Tibial nerve (tissue), 4 donors: ENCODE measurements at regions not wholly inside any gene's neighbourhood (a gene's known extent, or its start where the extent isn't known, plus 50 kb on each side); places are given as distances from the start of the nearest gene placed in this dataset.

Source experiments
- DNase-seq, 2 donors: peaks; one replicate each; pipeline ENCODE4 v3.0.0-alpha.2; 2019; ENCODE audit warnings: low spot score in 2 of 2
- H3K27ac ChIP-seq, 4 donors: fragments of 200-600 bp; sonication (generic) in 3 of 4; one replicate each; pipeline ENCODE4 v1.5.1; 2017 to 2019; ENCODE audit warnings: mild to moderate bottlenecking in 1 of 4
- H3K27me3 ChIP-seq, 2 donors: fragments of 200-600 bp; sonication (generic) in 1 of 2; one replicate each; pipeline versions ENCODE4 v1.5.1 to v1.6.0; 2017 to 2019
- H3K36me3 ChIP-seq, 3 donors: fragments of 200-600 bp; sonication (generic); one replicate each; pipeline ENCODE4 v1.5.1; 2018 to 2019
- H3K4me1 ChIP-seq, 4 donors: fragments of 200-600 bp; sonication (generic) in 3 of 4; one replicate each; pipeline ENCODE4 v1.5.1; 2017 to 2019
- H3K4me3 ChIP-seq, 4 donors: fragments of 200-600 bp; sonication (generic) in 3 of 4; one replicate each; pipeline ENCODE4 v1.5.1; 2017 to 2019; ENCODE audit warnings: mild to moderate bottlenecking in 1 of 4, moderate library complexity in 1 of 4
- H3K9me3 ChIP-seq, 4 donors: fragments of 200-600 bp; sonication (generic) in 3 of 4; one replicate each; pipeline ENCODE4 v1.5.1; 2017 to 2019
- EP300 ChIP-seq, 2 donors: sonication (generic); formaldehyde crosslinking; IDR thresholded peaks; one replicate each; pipeline ENCODE4 v1.6.1; 2017; ENCODE audit warnings: antibody characterized with exemption in 2 of 2, mild to moderate bottlenecking in 1 of 2
- POLR2A ChIP-seq, 2 donors: fragments of 450-650 bp; IDR thresholded peaks; one replicate each; pipeline ENCODE4 v1.6.1; 2017; ENCODE audit warnings: antibody characterized with exemption in 2 of 2, mild to moderate bottlenecking in 2 of 2, moderate library complexity in 2 of 2
- WGBS, 2 donors: methylation state at CpG; one replicate each; pipeline ENCODE4 v1.1.5; 2018; 5-methylcytosine and 5-hydroxymethylcytosine counted together
- TF ChIP-seq, protein P1 (sequence below), 5 experiments: fragments of 200-600 bp in 3 of 5; fragments of 450-650 bp in 2 of 5; sonication (generic) in 3 of 5; IDR thresholded peaks; one replicate each; pipeline ENCODE4 v1.5.1; 2016 to 2019; ENCODE audit warnings: antibody characterized with exemption in 5 of 5, mild to moderate bottlenecking in 3 of 5, moderate library complexity in 2 of 5

- H3K4me3 ChIP-seq: no peak overlapping the region
- no peak for TF ChIP-seq POLR2A (IDR thresholded peaks at IDR 0.05)
- TF ChIP-seq, protein P1, sequence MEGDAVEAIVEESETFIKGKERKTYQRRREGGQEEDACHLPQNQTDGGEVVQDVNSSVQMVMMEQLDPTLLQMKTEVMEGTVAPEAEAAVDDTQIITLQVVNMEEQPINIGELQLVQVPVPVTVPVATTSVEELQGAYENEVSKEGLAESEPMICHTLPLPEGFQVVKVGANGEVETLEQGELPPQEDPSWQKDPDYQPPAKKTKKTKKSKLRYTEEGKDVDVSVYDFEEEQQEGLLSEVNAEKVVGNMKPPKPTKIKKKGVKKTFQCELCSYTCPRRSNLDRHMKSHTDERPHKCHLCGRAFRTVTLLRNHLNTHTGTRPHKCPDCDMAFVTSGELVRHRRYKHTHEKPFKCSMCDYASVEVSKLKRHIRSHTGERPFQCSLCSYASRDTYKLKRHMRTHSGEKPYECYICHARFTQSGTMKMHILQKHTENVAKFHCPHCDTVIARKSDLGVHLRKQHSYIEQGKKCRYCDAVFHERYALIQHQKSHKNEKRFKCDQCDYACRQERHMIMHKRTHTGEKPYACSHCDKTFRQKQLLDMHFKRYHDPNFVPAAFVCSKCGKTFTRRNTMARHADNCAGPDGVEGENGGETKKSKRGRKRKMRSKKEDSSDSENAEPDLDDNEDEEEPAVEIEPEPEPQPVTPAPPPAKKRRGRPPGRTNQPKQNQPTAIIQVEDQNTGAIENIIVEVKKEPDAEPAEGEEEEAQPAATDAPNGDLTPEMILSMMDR (IDR thresholded peaks at IDR 0.05): no peak
- TF ChIP-seq EP300 (IDR thresholded peaks at IDR 0.05): no peak
- 82 to 94% methylated on average over 1 of the region's 1 CpG for WGBS, 2 donors
- H3K9me3 ChIP-seq: no peaks in the 10 kb centered on the region
- no peaks in the 10 kb centered on the region for H3K36me3 ChIP-seq
- no peaks in the 10 kb centered on the region for H3K27me3 ChIP-seq
- DNase-seq: no peak
- H3K4me1 ChIP-seq: peaks cover 0 to 5% (median 0%) of the 10 kb centered on the region in 4 donors
- no peak overlapping the region for H3K27ac ChIP-seq
Measured at GRCh38 chr4:124948976-124949597, 236.6 kb upstream of the ANKRD50 start.

DNA sequence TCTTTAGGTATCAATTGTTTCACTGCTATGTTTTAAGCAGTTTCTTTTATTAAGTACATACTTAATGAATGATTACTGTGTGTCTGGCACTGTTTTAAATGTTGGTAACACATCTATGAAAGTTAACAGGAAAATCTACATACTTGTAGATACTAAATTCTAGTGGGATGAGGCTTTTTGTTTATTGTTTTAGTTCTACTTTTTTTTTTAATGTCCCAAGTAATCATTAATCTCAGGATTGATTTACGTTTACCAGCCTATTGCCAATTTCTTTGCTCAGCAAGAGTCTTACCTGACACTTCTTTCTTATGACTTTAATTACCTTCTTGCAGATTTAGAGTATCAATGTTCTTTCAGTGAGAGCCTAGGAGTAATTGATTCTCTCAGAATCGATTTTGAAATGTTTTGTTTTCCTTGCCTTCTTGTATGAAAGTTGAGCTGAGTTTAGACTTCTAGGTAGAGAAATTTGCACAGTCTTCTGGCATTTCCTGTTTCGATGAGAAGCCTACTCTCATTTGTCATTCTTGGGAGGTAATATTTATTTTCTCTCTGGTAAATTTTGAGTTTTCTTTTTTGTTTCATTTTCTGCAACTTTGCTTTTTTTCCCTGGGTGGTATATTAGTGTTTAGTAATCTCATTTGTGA is 235.2 kb upstream of the ANKRD50 start:
- no peaks in the 10 kb centered on the region for H3K36me3 ChIP-seq
- H3K27me3 ChIP-seq: no peaks in the 10 kb centered on the region
- H3K27ac ChIP-seq: no peak overlapping the region
- H3K4me1 ChIP-seq: peaks cover 0 to 5% (median 0%) of the 10 kb centered on the region in 4 donors
- TF ChIP-seq EP300 (IDR thresholded peaks at IDR 0.05): no peak
- TF ChIP-seq, protein P1 (IDR thresholded peaks at IDR 0.05): no peak
- TF ChIP-seq POLR2A (IDR thresholded peaks at IDR 0.05): no peak
- no peak for DNase-seq
- H3K9me3 ChIP-seq: no peaks in the 10 kb centered on the region
- 49 to 58% methylated on average over 3 of the region's 3 CpGs for WGBS, 2 donors
- H3K4me3 ChIP-seq: no peak overlapping the region

GRCh38 chr4:124946696-124947095 is 234.2 kb upstream of the ANKRD50 start:
- no peak overlapping the region for H3K4me3 ChIP-seq
- H3K27me3 ChIP-seq: no peaks in the 10 kb centered on the region
- no peaks in the 10 kb centered on the region for H3K9me3 ChIP-seq
- DNase-seq: no peak
- 42 to 71% methylated on average over 2 of the region's 2 CpGs for WGBS, 2 donors
- H3K27ac ChIP-seq: peak overlapping the region in 2 of 4 donors; percentile 8 to 12
- TF ChIP-seq, protein P1 (IDR thresholded peaks at IDR 0.05): no peak
- H3K36me3 ChIP-seq: no peaks in the 10 kb centered on the region
- H3K4me1 ChIP-seq: peaks cover 0 to 5% (median 0%) of the 10 kb centered on the region in 4 donors

DNA sequence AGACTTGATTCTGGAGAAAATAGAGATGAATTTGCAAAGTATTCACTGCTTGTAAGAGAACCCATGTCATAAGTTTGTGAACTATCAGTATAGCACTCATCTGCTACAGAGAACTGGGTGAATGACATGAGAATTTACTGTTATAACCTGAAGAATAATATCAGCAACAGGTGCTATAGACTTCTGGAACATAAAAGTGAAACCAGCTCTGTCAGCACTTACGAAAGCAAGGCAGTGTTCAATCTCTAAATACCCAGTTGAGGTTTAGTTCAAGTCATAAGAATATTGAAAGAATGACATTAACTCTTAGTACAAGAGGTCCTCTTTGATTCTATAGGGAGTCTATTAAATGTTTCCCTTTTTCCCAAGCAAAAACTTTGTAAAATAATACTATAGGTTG is 232.9 kb upstream of the ANKRD50 start:
- Histone ChIP-seq H3K9me3 (no peaks in the 10 kb centered on the region), H3K27ac (no peak overlapping the region), H3K27me3 (no peaks in the 10 kb centered on the region), H3K36me3 (no peaks in the 10 kb centered on the region), H3K4me1 (peaks cover 0 to 14% (median 5%) of the 10 kb centered on the region in 4 donors), H3K4me3 (peak overlapping the region in 1 of 4 donors; percentile 4)
- no peak for DNase-seq
- WGBS, 2 donors: 44 to 68% methylated on average over 1 of the region's 1 CpG
- TF ChIP-seq, protein P1 (IDR thresholded peaks at IDR 0.05): no peak
- no peak for TF ChIP-seq POLR2A (IDR thresholded peaks at IDR 0.05)
- no peak for TF ChIP-seq EP300 (IDR thresholded peaks at IDR 0.05)

GRCh38 chr4:124943938-124944337 is 231.4 kb upstream of the ANKRD50 start:
- DNase-seq: no peak
- Histone ChIP-seq H3K27ac (no peak overlapping the region), H3K27me3 (no peaks in the 10 kb centered on the region), H3K4me1 (peaks cover 0 to 28% (median 5%) of the 10 kb centered on the region in 4 donors), H3K9me3 (no peaks in the 10 kb centered on the region), H3K4me3 (no peak overlapping the region), H3K36me3 (no peaks in the 10 kb centered on the region)
- WGBS, 2 donors: 75 to 80% methylated on average over 7 of the region's 7 CpGs
- TF ChIP-seq POLR2A (IDR thresholded peaks at IDR 0.05) (no peak), EP300 (IDR thresholded peaks at IDR 0.05) (no peak)
- TF ChIP-seq, protein P1 (IDR thresholded peaks at IDR 0.05): no peak
